ENCODE measurements at regions not wholly inside any gene's neighbourhood (a gene's known extent, or its start where the extent isn't known, plus 50 kb on each side); places are given as distances from the start of the nearest gene placed in this dataset.

DNA sequence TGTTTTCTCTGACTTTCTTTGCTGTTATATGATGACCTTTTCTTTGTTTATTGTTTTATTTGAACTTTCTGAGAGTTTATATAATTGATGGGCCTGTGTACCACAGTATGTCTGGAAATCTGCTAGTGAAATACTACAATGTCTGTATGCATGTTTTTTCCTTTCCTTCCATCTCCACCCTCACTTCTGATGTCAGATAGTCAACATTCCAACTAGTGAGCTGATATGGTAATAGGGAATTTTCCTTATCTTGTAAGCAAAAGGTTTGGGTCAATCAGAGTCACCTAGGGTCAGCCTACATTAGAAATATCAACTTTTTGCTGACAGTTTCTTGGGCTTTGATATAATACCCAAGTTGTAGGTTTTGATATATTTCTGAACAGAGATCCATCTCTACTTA is 103.2 kb downstream of the MAT2B start:
- no peak overlapping the region for H3K4me3 ChIP-seq (ENCODE audit: low read depth, low read length)
- TF ChIP-seq, protein P1, sequence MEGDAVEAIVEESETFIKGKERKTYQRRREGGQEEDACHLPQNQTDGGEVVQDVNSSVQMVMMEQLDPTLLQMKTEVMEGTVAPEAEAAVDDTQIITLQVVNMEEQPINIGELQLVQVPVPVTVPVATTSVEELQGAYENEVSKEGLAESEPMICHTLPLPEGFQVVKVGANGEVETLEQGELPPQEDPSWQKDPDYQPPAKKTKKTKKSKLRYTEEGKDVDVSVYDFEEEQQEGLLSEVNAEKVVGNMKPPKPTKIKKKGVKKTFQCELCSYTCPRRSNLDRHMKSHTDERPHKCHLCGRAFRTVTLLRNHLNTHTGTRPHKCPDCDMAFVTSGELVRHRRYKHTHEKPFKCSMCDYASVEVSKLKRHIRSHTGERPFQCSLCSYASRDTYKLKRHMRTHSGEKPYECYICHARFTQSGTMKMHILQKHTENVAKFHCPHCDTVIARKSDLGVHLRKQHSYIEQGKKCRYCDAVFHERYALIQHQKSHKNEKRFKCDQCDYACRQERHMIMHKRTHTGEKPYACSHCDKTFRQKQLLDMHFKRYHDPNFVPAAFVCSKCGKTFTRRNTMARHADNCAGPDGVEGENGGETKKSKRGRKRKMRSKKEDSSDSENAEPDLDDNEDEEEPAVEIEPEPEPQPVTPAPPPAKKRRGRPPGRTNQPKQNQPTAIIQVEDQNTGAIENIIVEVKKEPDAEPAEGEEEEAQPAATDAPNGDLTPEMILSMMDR (IDR thresholded peaks at IDR 0.05; ENCODE audit: borderline replicate concordance, insufficient read depth, low read depth, low read length) = no peak

DNA sequence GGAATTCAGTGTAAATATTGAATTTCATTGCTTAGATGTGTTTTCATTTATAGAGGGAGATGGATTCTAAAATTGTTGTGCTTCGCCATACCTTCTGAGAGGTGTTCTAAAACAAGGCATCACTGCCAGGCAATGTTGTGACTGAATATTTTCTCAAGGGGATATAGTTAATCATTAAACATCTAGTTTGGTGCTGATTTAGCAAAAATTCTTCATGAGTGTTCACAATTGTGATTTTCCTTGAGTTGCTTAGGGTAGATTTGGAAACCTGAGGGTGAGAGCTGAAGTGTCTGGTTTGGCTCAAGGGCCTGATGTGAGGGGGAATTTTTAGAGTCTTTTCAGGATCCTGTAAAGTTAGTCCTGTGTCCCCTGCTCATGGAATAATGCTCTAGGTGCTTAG is 104.5 kb downstream of the MAT2B start:
- TF ChIP-seq, protein P1 (IDR thresholded peaks at IDR 0.05; ENCODE audit: borderline replicate concordance, insufficient read depth, low read depth, low read length) = no peak
- H3K4me3 ChIP-seq (ENCODE audit: low read depth, low read length) = no peak overlapping the region

DNA sequence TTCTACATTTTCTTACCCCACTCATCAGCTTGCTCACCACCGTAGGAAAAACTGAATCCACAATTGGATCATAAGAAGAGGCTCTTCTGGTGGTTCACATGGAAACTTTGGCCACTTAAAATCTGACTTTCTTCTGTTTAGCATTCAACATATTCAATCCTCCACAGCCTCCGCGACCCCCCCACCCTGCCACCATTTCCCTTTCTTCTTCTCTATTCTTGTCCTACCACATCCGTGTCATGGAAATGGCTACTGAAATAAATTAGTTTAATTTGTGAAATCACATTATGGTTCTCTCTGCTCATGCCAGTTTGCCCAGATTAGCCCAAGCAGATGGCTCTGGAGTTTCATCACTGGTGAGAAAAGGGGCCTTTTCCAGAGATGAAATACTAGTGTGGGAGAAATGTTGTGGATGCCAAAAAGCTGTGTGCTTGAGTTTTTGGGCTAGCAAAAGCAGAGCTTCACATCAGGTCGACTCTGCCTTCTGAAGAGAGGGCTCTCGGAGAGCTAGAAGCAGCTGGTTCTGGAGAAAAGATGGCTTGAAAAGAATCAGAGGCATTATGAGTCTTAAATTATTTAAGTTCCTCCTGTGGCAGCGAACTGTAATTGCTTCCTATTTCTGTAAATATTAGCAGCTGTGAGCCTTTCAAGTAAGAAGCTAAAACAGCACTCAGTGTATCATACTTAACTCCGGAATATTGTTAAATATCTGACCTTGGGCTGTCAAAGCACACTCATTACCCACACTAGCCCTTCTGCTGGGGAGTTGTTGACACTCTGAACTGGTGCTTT is 107.1 kb downstream of the MAT2B start:
- TF ChIP-seq, protein P1 (IDR thresholded peaks at IDR 0.05; ENCODE audit: borderline replicate concordance, insufficient read depth, low read depth, low read length) = no peak
- H3K4me3 ChIP-seq (ENCODE audit: low read depth, low read length) = no peak overlapping the region

DNA sequence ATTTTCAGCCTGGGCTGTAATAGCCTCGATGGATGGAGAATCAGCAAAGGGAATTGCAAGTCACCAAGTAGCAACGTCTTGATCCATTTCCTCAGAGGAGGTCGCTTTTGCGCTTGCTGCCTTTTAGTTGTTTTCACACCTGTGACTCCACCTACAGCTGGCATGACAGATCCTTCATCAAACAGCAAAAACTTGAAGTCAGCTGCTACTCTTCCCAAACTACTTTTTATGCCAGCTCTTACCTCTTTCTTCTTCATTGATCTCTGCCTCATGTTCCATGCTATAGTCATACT is 107.7 kb downstream of the MAT2B start:
- TF ChIP-seq, protein P1 (IDR thresholded peaks at IDR 0.05; ENCODE audit: borderline replicate concordance, insufficient read depth, low read depth, low read length) = no peak
- H3K4me3 ChIP-seq (ENCODE audit: low read depth, low read length) = no peak overlapping the region

DNA sequence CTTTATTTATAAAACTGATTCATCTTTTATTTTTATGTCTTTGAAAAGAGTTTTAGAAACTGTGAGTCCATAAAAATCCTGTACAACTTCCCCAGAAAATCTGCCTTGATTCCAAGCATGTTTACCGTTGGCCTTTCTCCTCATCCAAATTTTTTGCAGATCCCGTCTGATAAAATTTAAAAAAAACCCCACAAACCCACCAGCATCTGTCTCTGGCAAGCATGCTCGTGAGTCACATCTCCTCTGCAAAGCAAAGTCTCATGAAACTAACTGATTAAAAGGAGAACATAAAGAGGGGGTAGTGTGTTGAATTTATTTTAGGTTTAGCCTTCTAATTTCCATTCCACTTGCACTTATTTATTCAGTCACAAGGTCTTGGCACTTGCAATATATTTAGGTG is 109.4 kb downstream of the MAT2B start:
- TF ChIP-seq, protein P1 (IDR thresholded peaks at IDR 0.05; ENCODE audit: borderline replicate concordance, insufficient read depth, low read depth, low read length) = no peak
- no peak overlapping the region for H3K4me3 ChIP-seq (ENCODE audit: low read depth, low read length)

DNA sequence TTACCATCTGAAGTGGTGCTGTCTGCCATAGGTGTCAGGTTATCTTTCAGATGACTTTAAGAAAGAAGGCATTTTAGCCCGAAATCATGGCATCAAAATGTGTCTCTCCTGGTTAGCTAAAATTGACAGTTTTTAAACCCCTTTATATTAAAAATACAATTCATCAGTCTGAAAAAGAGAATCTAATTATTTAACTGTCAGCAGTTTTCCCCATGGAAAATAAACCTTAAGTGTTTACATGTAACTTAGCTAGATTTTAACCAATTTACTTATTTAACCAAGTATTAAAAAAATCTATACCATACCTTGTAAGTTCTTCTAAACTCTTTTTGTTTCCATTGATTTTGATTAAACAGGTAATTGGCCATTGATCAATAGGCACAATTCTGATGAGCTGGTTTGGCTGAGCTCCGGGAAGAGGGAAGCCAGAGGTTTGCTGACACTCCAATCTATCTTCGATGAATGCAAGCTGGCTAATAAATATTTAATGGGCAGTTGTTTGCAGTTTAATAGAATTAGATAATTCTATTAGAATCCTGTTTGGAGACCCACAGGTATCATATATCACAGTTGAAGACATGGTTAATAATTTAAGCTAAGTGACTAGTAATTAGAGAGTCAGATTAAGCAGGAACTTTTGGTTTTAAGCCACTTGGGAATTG is 114.0 kb downstream of the MAT2B start:
- no peak overlapping the region for H3K4me3 ChIP-seq (ENCODE audit: low read depth, low read length)
- TF ChIP-seq, protein P1 (IDR thresholded peaks at IDR 0.05; ENCODE audit: borderline replicate concordance, insufficient read depth, low read depth, low read length) = no peak

DNA sequence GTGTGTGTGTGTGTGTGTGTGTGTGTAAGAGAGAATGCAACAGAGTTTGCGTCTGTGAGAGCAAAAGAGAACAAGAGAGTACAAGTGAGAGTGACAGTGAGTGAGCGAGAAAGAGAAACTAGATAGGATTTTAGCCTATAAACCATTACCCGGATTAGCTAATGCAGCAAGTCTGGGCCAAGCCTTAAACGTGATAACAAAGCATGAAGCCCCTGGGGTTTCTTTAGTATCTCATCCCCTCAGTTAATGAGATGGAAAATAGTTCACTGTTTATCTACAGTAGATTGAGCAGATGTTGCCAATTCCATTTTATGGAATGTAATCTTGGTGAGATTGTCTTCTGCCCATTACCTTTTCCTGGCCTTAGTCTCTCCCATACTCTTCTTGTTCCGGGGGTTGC is 114.5 kb downstream of the MAT2B start:
- TF ChIP-seq, protein P1 (IDR thresholded peaks at IDR 0.05; ENCODE audit: borderline replicate concordance, insufficient read depth, low read depth, low read length) = no peak
- H3K4me3 ChIP-seq (ENCODE audit: low read depth, low read length) = no peak overlapping the region

Data from GM12875 (cell line).